ENCODE measurements at regions not wholly inside any gene's neighbourhood (a gene's known extent, or its start where the extent isn't known, plus 50 kb on each side); places are given as distances from the start of the nearest gene placed in this dataset.

DNA sequence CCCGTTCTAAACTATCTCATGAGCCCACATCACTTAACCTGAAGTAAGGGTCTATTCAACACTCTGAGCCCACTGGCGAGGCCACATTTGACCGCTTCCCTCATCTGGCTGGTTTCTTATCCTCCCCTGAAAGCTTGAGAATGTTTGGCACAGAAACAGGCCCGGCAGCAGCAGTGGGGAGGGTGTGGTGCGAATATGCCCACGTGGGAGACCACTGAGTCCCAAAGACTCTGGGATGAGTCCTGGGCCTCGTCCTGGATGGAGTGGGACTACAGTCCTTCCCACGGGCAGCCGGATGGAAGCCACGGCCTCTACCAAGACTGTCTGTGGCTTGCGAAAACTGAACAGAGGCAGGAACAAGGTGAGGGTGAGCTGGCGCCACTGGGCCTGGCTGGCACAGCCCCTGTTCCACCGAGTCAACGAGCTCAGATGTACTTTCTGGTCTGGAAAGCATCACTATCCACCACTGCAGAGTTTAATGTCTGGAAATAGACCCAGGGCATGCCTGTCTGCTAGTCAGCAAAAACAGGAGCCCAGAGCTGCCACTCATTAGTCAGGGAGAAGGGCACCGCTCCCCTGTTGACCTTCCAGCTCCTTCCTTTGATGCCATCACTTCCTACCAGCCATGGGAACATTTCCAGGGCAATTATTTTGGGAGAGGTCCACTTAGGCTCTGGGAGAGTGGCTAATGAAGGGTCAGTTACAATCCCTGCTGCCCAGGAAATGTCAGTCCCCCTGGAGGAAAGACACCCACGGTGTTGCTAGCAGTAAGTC is 386.6 kb downstream of the MATN1 start:
- H3K4me1 ChIP-seq (ENCODE audit: low read depth), result no peaks in the 10 kb centered on the region
- ATAC-seq (no peak), DNase-seq (no peak)
- H3K9me3 ChIP-seq, result no peaks in the 10 kb centered on the region
- intact Hi-C loops (cut with DNase I, micrococcal nuclease), result no loop called here
- TF ChIP-seq, protein P1, sequence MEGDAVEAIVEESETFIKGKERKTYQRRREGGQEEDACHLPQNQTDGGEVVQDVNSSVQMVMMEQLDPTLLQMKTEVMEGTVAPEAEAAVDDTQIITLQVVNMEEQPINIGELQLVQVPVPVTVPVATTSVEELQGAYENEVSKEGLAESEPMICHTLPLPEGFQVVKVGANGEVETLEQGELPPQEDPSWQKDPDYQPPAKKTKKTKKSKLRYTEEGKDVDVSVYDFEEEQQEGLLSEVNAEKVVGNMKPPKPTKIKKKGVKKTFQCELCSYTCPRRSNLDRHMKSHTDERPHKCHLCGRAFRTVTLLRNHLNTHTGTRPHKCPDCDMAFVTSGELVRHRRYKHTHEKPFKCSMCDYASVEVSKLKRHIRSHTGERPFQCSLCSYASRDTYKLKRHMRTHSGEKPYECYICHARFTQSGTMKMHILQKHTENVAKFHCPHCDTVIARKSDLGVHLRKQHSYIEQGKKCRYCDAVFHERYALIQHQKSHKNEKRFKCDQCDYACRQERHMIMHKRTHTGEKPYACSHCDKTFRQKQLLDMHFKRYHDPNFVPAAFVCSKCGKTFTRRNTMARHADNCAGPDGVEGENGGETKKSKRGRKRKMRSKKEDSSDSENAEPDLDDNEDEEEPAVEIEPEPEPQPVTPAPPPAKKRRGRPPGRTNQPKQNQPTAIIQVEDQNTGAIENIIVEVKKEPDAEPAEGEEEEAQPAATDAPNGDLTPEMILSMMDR (IDR thresholded peaks at IDR 0.05), result no peak
- H3K4me3 ChIP-seq, result no peak overlapping the region
- no peaks in the 10 kb centered on the region for H3K36me3 ChIP-seq (ENCODE audit: low read depth)

DNA sequence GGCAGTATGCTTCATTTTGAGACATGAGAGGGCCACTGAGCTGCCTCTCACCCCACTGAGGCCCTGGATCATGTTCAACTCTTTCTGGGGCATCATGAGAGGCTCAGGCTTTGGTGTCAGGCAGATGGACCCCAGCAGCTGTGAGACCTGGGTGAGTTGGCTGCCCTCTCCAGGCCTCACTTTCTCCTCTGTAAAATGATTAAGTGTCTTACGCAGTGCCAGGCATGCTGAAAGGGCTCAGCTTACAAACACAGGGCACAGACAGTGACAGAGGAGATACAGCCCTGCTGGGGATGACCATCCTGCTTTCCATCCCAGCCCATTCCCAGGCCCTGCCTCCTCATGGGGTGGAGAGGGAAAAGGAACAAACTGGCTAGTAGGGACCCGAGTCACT is 387.4 kb downstream of the MATN1 start:
- Histone ChIP-seq H3K9me3 (no peaks in the 10 kb centered on the region), H3K4me3 (no peak overlapping the region), H3K36me3 (ENCODE audit: low read depth) (no peaks in the 10 kb centered on the region), H3K4me1 (ENCODE audit: low read depth) (no peaks in the 10 kb centered on the region)
- DNase-seq (no peak), ATAC-seq (no peak)
- TF ChIP-seq, protein P1 (IDR thresholded peaks at IDR 0.05), result no peak
- intact Hi-C loops (cut with DNase I, micrococcal nuclease), result no loop called here

DNA sequence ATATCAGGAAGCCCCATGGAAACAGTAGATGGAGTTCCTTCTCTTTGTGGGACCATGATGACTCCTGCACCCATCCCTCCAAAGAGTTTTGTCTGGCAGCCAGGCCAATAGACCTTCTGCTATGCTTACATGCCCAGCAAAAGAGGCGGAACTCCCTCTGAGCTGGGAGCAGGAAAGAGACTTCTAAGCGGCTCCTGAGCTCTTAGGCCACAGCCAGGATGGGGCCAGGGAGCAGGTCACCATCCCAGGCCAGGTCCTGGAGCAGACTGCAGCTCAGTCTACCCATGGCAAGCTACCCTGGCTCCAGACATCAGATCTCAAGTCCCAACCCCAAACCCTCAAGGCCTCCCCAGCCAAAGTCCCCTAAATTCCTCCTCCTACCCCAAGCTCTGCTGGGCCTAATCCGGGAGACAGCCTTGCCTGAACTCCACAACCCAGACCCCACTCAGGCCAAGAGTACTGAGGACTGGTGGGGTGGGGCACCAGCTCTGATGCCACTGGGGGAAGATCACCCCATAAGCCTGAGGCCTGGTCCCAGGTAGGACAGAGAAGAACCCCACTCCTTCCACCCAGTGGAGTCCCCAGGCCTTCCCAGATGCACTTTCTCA is 387.9 kb downstream of the MATN1 start:
- H3K36me3 ChIP-seq (ENCODE audit: low read depth), result no peaks in the 10 kb centered on the region
- intact Hi-C loops (cut with DNase I, micrococcal nuclease), result no loop called here
- H3K4me1 ChIP-seq (ENCODE audit: low read depth), result no peaks in the 10 kb centered on the region
- H3K4me3 ChIP-seq, result no peak overlapping the region
- TF ChIP-seq, protein P1 (IDR thresholded peaks at IDR 0.05), result no peak
- DNase-seq (no peak), ATAC-seq (no peak)
- no peaks in the 10 kb centered on the region for H3K9me3 ChIP-seq

DNA sequence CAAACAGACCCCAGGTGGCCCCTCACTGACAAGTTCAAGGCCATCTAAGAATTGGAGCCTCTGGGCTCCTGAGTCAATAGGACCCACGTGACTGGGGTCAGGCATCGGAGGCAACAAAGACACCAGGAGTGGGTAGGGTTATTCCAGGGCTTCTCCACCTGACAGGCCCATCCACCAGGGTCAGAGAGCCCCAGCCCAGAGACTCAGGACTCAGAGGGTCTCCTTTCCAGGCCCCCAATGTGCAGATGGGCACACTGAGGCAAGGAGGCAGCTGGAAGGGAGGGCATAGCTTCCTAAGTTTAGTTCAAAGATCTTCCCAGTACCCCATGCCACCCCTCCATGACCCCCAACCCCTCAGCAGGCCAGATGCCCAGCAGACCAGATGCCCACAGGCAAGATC is 388.6 kb downstream of the MATN1 start:
- no peaks in the 10 kb centered on the region for H3K36me3 ChIP-seq (ENCODE audit: low read depth)
- intact Hi-C loops (cut with DNase I, micrococcal nuclease), result no loop called here
- no peaks in the 10 kb centered on the region for H3K4me1 ChIP-seq (ENCODE audit: low read depth)
- ATAC-seq (no peak), DNase-seq (no peak)
- no peaks in the 10 kb centered on the region for H3K9me3 ChIP-seq
- H3K4me3 ChIP-seq, result no peak overlapping the region
- TF ChIP-seq, protein P1 (IDR thresholded peaks at IDR 0.05), result no peak

DNA sequence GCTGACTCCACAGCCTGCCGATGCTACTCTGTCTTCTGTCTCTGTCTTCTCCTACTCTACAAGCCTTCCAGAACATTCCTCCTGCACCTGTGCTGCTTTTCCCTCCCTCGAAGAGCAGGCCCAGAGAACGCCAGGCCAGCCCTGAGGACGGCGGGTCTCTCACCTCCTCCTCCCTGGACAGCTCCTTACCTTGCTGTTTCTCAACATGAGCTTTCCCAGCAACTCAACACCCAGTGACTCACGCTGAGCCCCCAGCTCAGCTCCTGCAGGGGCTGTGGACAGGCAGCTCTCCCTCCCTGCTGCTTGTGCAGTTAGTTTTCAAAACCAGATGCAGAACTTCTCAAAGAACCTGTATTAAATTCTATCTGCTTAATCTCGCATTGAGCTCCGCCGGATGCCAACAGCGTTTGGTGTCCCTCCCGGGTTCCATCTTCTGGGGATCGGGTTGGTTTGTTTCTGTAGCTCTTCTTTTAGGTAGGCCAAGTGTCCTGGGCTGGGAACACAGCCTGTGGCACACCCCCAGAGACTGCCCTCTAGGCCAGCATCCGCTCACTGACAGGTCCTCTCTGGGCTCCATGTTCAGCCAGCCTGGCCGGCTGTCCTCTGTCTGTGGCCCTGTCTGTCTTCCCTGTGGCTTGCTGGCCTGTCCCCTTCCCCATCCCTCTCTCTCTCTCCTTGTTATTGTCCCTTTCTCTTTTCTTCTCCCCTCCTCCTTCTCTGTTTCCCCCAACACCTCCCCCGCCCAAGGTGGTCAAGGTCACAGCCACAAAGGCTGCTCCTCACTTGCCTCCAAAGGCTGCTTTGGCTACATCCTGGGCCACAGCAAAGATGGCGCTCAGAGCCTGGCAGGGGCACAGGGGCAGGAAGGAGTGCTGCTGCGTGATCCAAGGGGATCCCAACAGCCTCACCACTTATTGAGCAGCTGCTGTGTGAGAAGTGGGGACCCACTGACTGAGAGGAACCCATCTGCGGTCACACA is 391.0 kb downstream of the MATN1 start:
- Histone ChIP-seq H3K4me1 (ENCODE audit: low read depth) (no peaks in the 10 kb centered on the region), H3K4me3 (no peak overlapping the region), H3K36me3 (ENCODE audit: low read depth) (no peaks in the 10 kb centered on the region), H3K9me3 (no peaks in the 10 kb centered on the region)
- DNase-seq (no peak), ATAC-seq (no peak)
- intact Hi-C loops (cut with DNase I, micrococcal nuclease), result no loop called here
- TF ChIP-seq, protein P1 (IDR thresholded peaks at IDR 0.05), result no peak

All from mucosa of descending colon (tissue), 3 donors.